ENCODE measurements at regions not wholly inside any gene's neighbourhood (a gene's known extent, or its start where the extent isn't known, plus 50 kb on each side); places are given as distances from the start of the nearest gene placed in this dataset.

GRCh38 chr4:14810121-14810520 lies 192.2 kb upstream of the CPEB2 start:
- ATAC-seq (ENCODE audit: low read depth) (no peak), DNase-seq (no peak)
- no peak overlapping the region for H3K4me3 Mint-ChIP-seq
- intact Hi-C loops (cut with micrococcal nuclease), result no loop called here
- peaks cover 2% of the 10 kb centered on the region for H3K9me3 Mint-ChIP-seq
- no peaks in the 10 kb centered on the region for H3K4me1 Mint-ChIP-seq
- no peak overlapping the region for H3K27ac Mint-ChIP-seq
- no peaks in the 10 kb centered on the region for H3K27me3 Mint-ChIP-seq
- TF ChIP-seq CTCF (IDR thresholded peaks at IDR 0.05), result no peak
- ChIA-PET CTCF (no interaction called here), POLR2A (no interaction called here)
- no peaks in the 10 kb centered on the region for H3K36me3 Mint-ChIP-seq (ENCODE audit: low read depth)

GRCh38 chr4:14810568-14810967 lies 191.7 kb upstream of the CPEB2 start:
- H3K36me3 Mint-ChIP-seq (ENCODE audit: low read depth), result no peaks in the 10 kb centered on the region
- no peak for TF ChIP-seq CTCF (IDR thresholded peaks at IDR 0.05)

GRCh38 chr4:14812101-14812500 lies 190.2 kb upstream of the CPEB2 start:
- Mint-ChIP-seq H3K4me3 (no peak overlapping the region), H3K27ac (no peak overlapping the region), H3K4me1 (no peaks in the 10 kb centered on the region), H3K27me3 (no peaks in the 10 kb centered on the region), H3K9me3 (peaks cover 2% of the 10 kb centered on the region), H3K36me3 (ENCODE audit: low read depth) (no peaks in the 10 kb centered on the region)
- no peak for ATAC-seq (ENCODE audit: low read depth)
- ChIA-PET POLR2A (no interaction called here), CTCF (no interaction called here)
- TF ChIP-seq CTCF (IDR thresholded peaks at IDR 0.05), result no peak
- intact Hi-C loops (cut with micrococcal nuclease), result no loop called here
- no peak for DNase-seq

More at GRCh38 chr4:14810568-14810967, 191.7 kb upstream of the CPEB2 start:
- no peaks in the 10 kb centered on the region for H3K27me3 Mint-ChIP-seq
- ATAC-seq (ENCODE audit: low read depth) (no peak), DNase-seq (no peak)
- ChIA-PET CTCF (no interaction called here), POLR2A (no interaction called here)
- H3K27ac Mint-ChIP-seq, result no peak overlapping the region
- no peaks in the 10 kb centered on the region for H3K4me1 Mint-ChIP-seq
- no peak overlapping the region for H3K4me3 Mint-ChIP-seq
- intact Hi-C loops (cut with micrococcal nuclease), result no loop called here
- H3K9me3 Mint-ChIP-seq, result peaks cover 2% of the 10 kb centered on the region

GRCh38 chr4:14816623-14817261 lies 185.5 kb upstream of the CPEB2 start:
- Mint-ChIP-seq H3K4me3 (no peak overlapping the region), H3K27me3 (peaks cover 2% of the 10 kb centered on the region), H3K4me1 (no peaks in the 10 kb centered on the region), H3K27ac (no peak overlapping the region), H3K9me3 (no peaks in the 10 kb centered on the region), H3K36me3 (ENCODE audit: low read depth) (no peaks in the 10 kb centered on the region)
- ChIA-PET POLR2A (no interaction called here), CTCF (no interaction called here)
- DNase-seq, result no peak
- ATAC-seq (ENCODE audit: low read depth), result no peak
- intact Hi-C loops (cut with micrococcal nuclease), result no loop called here
- no peak for TF ChIP-seq CTCF (IDR thresholded peaks at IDR 0.05)

- POLR2A ChIA-PET, result no interaction called here
These were observed 178.1 kb upstream of the CPEB2 start for GRCh38 chr4:14824189-14824588.

More at GRCh38 chr4:14824189-14824588, 178.1 kb upstream of the CPEB2 start:
- CTCF ChIA-PET, result no interaction called here
- Mint-ChIP-seq H3K9me3 (no peaks in the 10 kb centered on the region), H3K27me3 (peaks cover 3% of the 10 kb centered on the region), H3K27ac (no peak overlapping the region), H3K4me3 (no peak overlapping the region), H3K4me1 (no peaks in the 10 kb centered on the region), H3K36me3 (ENCODE audit: low read depth) (no peaks in the 10 kb centered on the region)
- DNase-seq, result no peak
- intact Hi-C loops (cut with micrococcal nuclease), result no loop called here
- ATAC-seq (ENCODE audit: low read depth), result no peak
- no peak for TF ChIP-seq CTCF (IDR thresholded peaks at IDR 0.05)

Measured in activated B cell treated with CpG ODN at 0.5 μM for 24 hours (primary cell).